ENCODE measurements at regions not wholly inside any gene's neighbourhood (a gene's known extent, or its start where the extent isn't known, plus 50 kb on each side); places are given as distances from the start of the nearest gene placed in this dataset.

DNA sequence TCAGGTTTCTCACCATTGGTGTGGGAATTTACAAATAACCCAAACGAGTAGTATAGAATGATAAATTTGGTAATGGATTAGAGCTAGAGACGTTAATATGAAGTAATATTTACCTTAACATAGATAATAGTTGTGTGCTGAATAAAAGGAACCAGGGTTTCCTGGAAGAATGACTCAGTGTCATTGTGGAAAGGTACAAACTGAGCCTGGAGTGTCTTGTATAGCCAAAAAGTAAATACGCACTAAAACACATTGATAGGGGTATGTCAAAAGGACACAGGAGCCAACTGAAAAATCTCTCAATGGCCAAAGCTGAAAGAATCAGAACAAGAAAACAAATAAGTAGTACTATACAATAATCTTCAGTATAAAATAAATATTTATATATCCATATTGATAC, 363.5 kb downstream of the SLCO4C1 start:
- H3K79me2 ChIP-seq (ENCODE audit: low read length): no peaks in the 10 kb centered on the region
- no peaks in the 10 kb centered on the region for H3K4me1 ChIP-seq (ENCODE audit: low read length)

GRCh38 chr5:101929628-101930027, 366.5 kb downstream of the SLCO4C1 start:
- no peak overlapping the region for H3K4me3 ChIP-seq (ENCODE audit: low read length)
- TF ChIP-seq EZH2phosphoT487 (IDR thresholded peaks at IDR 0.05; ENCODE audit: low read depth) (no peak), CTCF (IDR thresholded peaks at IDR 0.05; ENCODE audit: low read depth, low read length) (no peak)
- no peak overlapping the region for H3K9ac ChIP-seq (ENCODE audit: low read length)
- H3K79me2 ChIP-seq (ENCODE audit: low read length): no peaks in the 10 kb centered on the region
- H2AFZ ChIP-seq (ENCODE audit: low read depth, low read length): no peak overlapping the region
- no peaks in the 10 kb centered on the region for H4K20me1 ChIP-seq (ENCODE audit: insufficient read depth, low read length)
- H3K27me3 ChIP-seq (ENCODE audit: low read depth, low read length): no peaks in the 10 kb centered on the region
- H3K4me2 ChIP-seq (ENCODE audit: low read length): no peak overlapping the region
- no peaks in the 10 kb centered on the region for H3K9me3 ChIP-seq (ENCODE audit: insufficient read depth, low read length)
- H3K4me1 ChIP-seq (ENCODE audit: low read length): no peaks in the 10 kb centered on the region
- no peak overlapping the region for H3K27ac ChIP-seq (ENCODE audit: low read length)
- H3K36me3 ChIP-seq (replicated peaks; ENCODE audit: low read depth, low read length): no peaks in the 10 kb centered on the region

More for the DNA sequence above, 363.5 kb downstream of the SLCO4C1 start:
- no peak overlapping the region for H3K4me2 ChIP-seq (ENCODE audit: low read length)
- no peak overlapping the region for H2AFZ ChIP-seq (ENCODE audit: low read depth, low read length)
- no peaks in the 10 kb centered on the region for H4K20me1 ChIP-seq (ENCODE audit: insufficient read depth, low read length)
- H3K27me3 ChIP-seq (ENCODE audit: low read depth, low read length): no peaks in the 10 kb centered on the region
- TF ChIP-seq EZH2phosphoT487 (IDR thresholded peaks at IDR 0.05; ENCODE audit: low read depth) (no peak), CTCF (IDR thresholded peaks at IDR 0.05; ENCODE audit: low read depth, low read length) (no peak)
- H3K36me3 ChIP-seq (replicated peaks; ENCODE audit: low read depth, low read length): no peaks in the 10 kb centered on the region
- H3K9ac ChIP-seq (ENCODE audit: low read length): no peak overlapping the region
- H3K4me3 ChIP-seq (ENCODE audit: low read length): no peak overlapping the region
- H3K9me3 ChIP-seq (ENCODE audit: insufficient read depth, low read length): no peaks in the 10 kb centered on the region
- no peak overlapping the region for H3K27ac ChIP-seq (ENCODE audit: low read length)

DNA sequence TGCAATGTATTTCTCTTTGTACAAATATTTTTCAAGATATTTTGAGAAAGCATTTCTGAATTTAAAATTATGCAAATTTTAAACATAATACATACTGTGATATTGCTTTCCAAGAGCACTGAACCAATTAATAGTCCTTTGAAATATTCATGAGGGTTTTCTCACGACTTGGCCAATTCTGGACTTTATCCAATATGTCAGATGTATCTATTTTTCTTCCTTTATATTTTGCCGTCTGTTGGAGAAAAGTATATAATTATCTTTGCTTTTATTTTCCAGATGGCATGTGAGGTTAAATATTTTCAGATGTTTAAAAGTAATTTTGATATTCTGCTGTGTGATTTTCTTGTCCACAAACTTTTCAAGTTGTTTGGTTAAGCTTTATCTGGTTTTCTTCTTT, 378.9 kb downstream of the SLCO4C1 start:
- H3K9ac ChIP-seq (ENCODE audit: low read length): no peak overlapping the region
- H4K20me1 ChIP-seq (ENCODE audit: insufficient read depth, low read length): no peaks in the 10 kb centered on the region
- H3K27ac ChIP-seq (ENCODE audit: low read length): no peak overlapping the region
- no peak overlapping the region for H3K4me2 ChIP-seq (ENCODE audit: low read length)
- H3K4me1 ChIP-seq (ENCODE audit: low read length): no peaks in the 10 kb centered on the region
- H3K36me3 ChIP-seq (replicated peaks; ENCODE audit: low read depth, low read length): no peaks in the 10 kb centered on the region
- H3K4me3 ChIP-seq (ENCODE audit: low read length): no peak overlapping the region
- TF ChIP-seq CTCF (IDR thresholded peaks at IDR 0.05; ENCODE audit: low read depth, low read length) (no peak), EZH2phosphoT487 (IDR thresholded peaks at IDR 0.05; ENCODE audit: low read depth) (no peak)
- H3K79me2 ChIP-seq (ENCODE audit: low read length): no peaks in the 10 kb centered on the region
- H3K9me3 ChIP-seq (ENCODE audit: insufficient read depth, low read length): no peaks in the 10 kb centered on the region
- H3K27me3 ChIP-seq (ENCODE audit: low read depth, low read length): no peaks in the 10 kb centered on the region
- no peak overlapping the region for H2AFZ ChIP-seq (ENCODE audit: low read depth, low read length)

DNA sequence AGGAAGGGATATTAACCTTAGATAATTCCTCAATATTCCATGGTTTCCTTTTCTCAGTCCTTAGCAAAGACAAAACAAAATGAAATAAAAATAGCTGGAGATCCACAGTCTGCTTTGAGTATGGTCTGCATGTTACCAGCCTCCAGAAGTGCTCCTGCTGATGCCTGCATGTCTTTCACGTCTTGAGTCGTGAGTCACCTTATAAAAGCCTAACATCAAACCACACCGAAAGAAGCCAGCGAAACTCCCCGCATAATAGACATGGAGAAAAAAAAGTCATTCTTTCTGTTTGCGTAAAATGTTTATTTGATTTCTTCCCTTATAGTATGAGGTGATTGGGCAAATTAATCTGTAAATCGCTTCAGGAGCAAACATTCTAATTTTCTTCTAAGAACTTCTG, 380.5 kb downstream of the SLCO4C1 start:
- H4K20me1 ChIP-seq (ENCODE audit: insufficient read depth, low read length): no peaks in the 10 kb centered on the region
- H3K9ac ChIP-seq (ENCODE audit: low read length): no peak overlapping the region
- no peak overlapping the region for H3K4me2 ChIP-seq (ENCODE audit: low read length)
- H3K4me3 ChIP-seq (ENCODE audit: low read length): no peak overlapping the region
- no peaks in the 10 kb centered on the region for H3K4me1 ChIP-seq (ENCODE audit: low read length)
- H3K9me3 ChIP-seq (ENCODE audit: insufficient read depth, low read length): no peaks in the 10 kb centered on the region
- no peaks in the 10 kb centered on the region for H3K36me3 ChIP-seq (replicated peaks; ENCODE audit: low read depth, low read length)
- no peak overlapping the region for H2AFZ ChIP-seq (ENCODE audit: low read depth, low read length)
- H3K79me2 ChIP-seq (ENCODE audit: low read length): no peaks in the 10 kb centered on the region
- H3K27ac ChIP-seq (ENCODE audit: low read length): no peak overlapping the region
- H3K27me3 ChIP-seq (ENCODE audit: low read depth, low read length): no peaks in the 10 kb centered on the region
- no peak for TF ChIP-seq CTCF (IDR thresholded peaks at IDR 0.05; ENCODE audit: low read depth, low read length)

Measured in OCI-LY3 (cell line).